HCT116 (cell line): ENCODE measurements at regions not wholly inside any gene's neighbourhood (a gene's known extent, or its start where the extent isn't known, plus 50 kb on each side); places are given as distances from the start of the nearest gene placed in this dataset.

Source experiments
- ATAC-seq: fragments of 200-7000 bp; cut with Tn5 transposase; 2 replicates; pipeline ENCODE4 v1.9.1; 2020; ENCODE audit warnings: mild to moderate bottlenecking, moderate library complexity
- BruUV-seq: library from RNA; stranded (reverse); fragments of 400-500 nt; replicated peaks from 2 replicates; lab custom pipeline; 2021; lab: Mats Ljungman, UMichigan
- CTCF ChIA-PET: fragments of 300-600 bp; sonication (Branson Sonifier 250); formaldehyde crosslinking; loops from one replicate; lab custom pipeline; 2021; ENCODE audit warnings: antibody characterized with exemption; lab: Charles Lee
- POLR2A ChIA-PET: fragments of 300-600, 350-600 bp; sonication (Branson Sonifier 250); formaldehyde crosslinking; loops from one replicate; lab custom pipeline; 2021; ENCODE audit warnings: antibody characterized with exemption; lab: Charles Lee
- RAD21 ChIA-PET, 2 experiments: fragments of 300-600 bp; sonication (Branson Sonifier 250); formaldehyde crosslinking; loops; one replicate each; lab custom pipeline; 2023; ENCODE audit warnings: low total read pairs in 2 of 2; ENCODE audit not compliant: uncharacterized antibody in 2 of 2, unreplicated experiment in 2 of 2, low non-redundant PET in 1 of 2; lab: Charles Lee
- DNase-seq: peaks from one replicate; pipeline ENCODE4 v3.0.0-alpha.2; 2010; ENCODE audit warnings: low read depth, low spot score
- H2AFZ ChIP-seq: fragments of 200-600 bp; shearing (Covaris generic), sonication (generic); 2 replicates; pipeline ENCODE4 v1.6.1; 2017; ENCODE audit warnings: low read depth, mixed run types, mixed read lengths, antibody characterized with exemption, low read length; ENCODE audit not compliant: poor library complexity, severe bottlenecking
- H3K27ac ChIP-seq: 2 replicates; pipeline ENCODE4 v1.5.1; 2012; ENCODE audit warnings: low read depth, low read length
- H3K27me3 ChIP-seq: fragments of 200-600 bp; sonication (generic); 2 replicates; pipeline ENCODE4 v1.6.1; 2016; ENCODE audit warnings: mixed run types, low read length, mixed read lengths; ENCODE audit not compliant: insufficient read depth
- H3K36me3 ChIP-seq, 2 experiments: fragments of 200-500 bp in 1 of 2; fragments of 200-600 bp in 1 of 2; sonication (Bioruptor generic) in 1 of 2; sonication (generic) in 1 of 2; 2 replicates each; pipeline versions ENCODE4 v1.5.1 to v1.6.1; 2014 to 2016; ENCODE audit warnings: low read length in 2 of 2, inconsistent platforms in 1 of 2, mixed read lengths in 1 of 2, mixed run types in 1 of 2; ENCODE audit not compliant: insufficient read depth in 2 of 2, control insufficient read depth in 1 of 2
- H3K4me1 ChIP-seq, 2 experiments: fragments of 200-600 bp in 1 of 2; sonication (generic) in 1 of 2; 2 replicates each; pipeline versions ENCODE4 v1.5.1 to v1.6.1; 2012 to 2017; ENCODE audit warnings: low read length in 2 of 2, inconsistent platforms in 1 of 2, mild to moderate bottlenecking in 1 of 2, mixed read lengths in 1 of 2, mixed run types in 1 of 2, moderate library complexity in 1 of 2; ENCODE audit not compliant: insufficient read depth in 2 of 2, control insufficient read depth in 1 of 2
- H3K4me2 ChIP-seq: fragments of 200-600 bp; sonication (generic); 2 replicates; pipeline ENCODE4 v1.6.1; 2017; ENCODE audit warnings: mixed run types, low read length, mixed read lengths
- H3K4me3 ChIP-seq, 2 experiments: fragments of 200-600 bp in 1 of 2; sonication (generic) in 1 of 2; replicated peaks in 1 of 2; 2 replicates each; pipeline ENCODE4 v1.5.1; 2011 to 2016; ENCODE audit warnings: low read length in 2 of 2, control low read depth in 1 of 2, low read depth in 1 of 2, mild to moderate bottlenecking in 1 of 2, mixed read lengths in 1 of 2, mixed run types in 1 of 2
- H3K79me2 ChIP-seq: fragments of 200-600 bp; sonication (generic); 2 replicates; pipeline ENCODE4 v1.6.1; 2017; ENCODE audit warnings: mild to moderate bottlenecking, mixed run types, low read length, moderate library complexity, mixed read lengths; ENCODE audit not compliant: insufficient read depth
- H3K9ac ChIP-seq: fragments of 200-600 bp; sonication (generic); 2 replicates; pipeline ENCODE4 v1.6.1; 2016; ENCODE audit warnings: low read length, mixed read lengths
- H3K9me2 ChIP-seq: fragments of 200-600 bp; sonication (generic), shearing (Covaris generic); 2 replicates; pipeline ENCODE4 v1.6.1; 2017; ENCODE audit warnings: mixed run types, mild to moderate bottlenecking, moderate library complexity; ENCODE audit not compliant: insufficient read depth
- H3K9me3 ChIP-seq, 2 experiments: fragments of 200-500 bp in 1 of 2; fragments of 200-600 bp in 1 of 2; sonication (Bioruptor generic) in 1 of 2; sonication (generic) in 1 of 2; 2 replicates each; pipeline ENCODE4 v1.6.1; 2014 to 2017; ENCODE audit warnings: low read length in 2 of 2, mixed read lengths in 2 of 2, inconsistent platforms in 1 of 2, low read depth in 1 of 2, mild to moderate bottlenecking in 1 of 2, mixed run types in 1 of 2, moderate library complexity in 1 of 2; ENCODE audit not compliant: control insufficient read depth in 1 of 2, insufficient read depth in 1 of 2
- H4K20me1 ChIP-seq: fragments of 200-600 bp; sonication (generic), shearing (Covaris generic); 2 replicates; pipeline ENCODE4 v1.6.1; 2017; ENCODE audit warnings: mixed run types, mild to moderate bottlenecking, moderate library complexity; ENCODE audit not compliant: insufficient read depth
- FOSL1 ChIP-seq: IDR thresholded peaks from 2 replicates; pipeline ENCODE4 v1.6.1; 2012; ENCODE audit warnings: low read depth
- JUND ChIP-seq: IDR thresholded peaks from 2 replicates; pipeline ENCODE4 v1.6.1; 2012
- intact Hi-C: fragments of 100-400 bp; cut with micrococcal nuclease; formaldehyde crosslinking; loops from 2 replicates; pipeline ENCODE4 v1.10.0; 2022
- TF ChIP-seq, protein P1 (sequence below): IDR thresholded peaks from 2 replicates; pipeline ENCODE4 v1.6.1; 2012
- TF ChIP-seq, protein P2 (sequence below): IDR thresholded peaks from 2 replicates; pipeline ENCODE4 v1.6.1; 2011; ENCODE audit warnings: mild to moderate bottlenecking, low read length, moderate library complexity; ENCODE audit not compliant: insufficient replicate concordance; ENCODE audit errors: extremely low read depth

- ATAC-seq (no peak), DNase-seq (no peak)
- H3K9me3 ChIP-seq: no peaks in the 10 kb centered on the region
- no peaks in the 10 kb centered on the region for H4K20me1 ChIP-seq
- no peaks in the 10 kb centered on the region for H3K9me2 ChIP-seq
- POLR2A ChIA-PET: no interaction called here
- H3K36me3 ChIP-seq: no peaks in the 10 kb centered on the region
- no peak overlapping the region for H3K4me2 ChIP-seq
- no peak overlapping the region for H2AFZ ChIP-seq
- H3K27ac ChIP-seq: no peak overlapping the region
- no peaks in the 10 kb centered on the region for H3K79me2 ChIP-seq
- RAD21 ChIA-PET: no interaction called here
- intact Hi-C loops: no loop called here
- no peak overlapping the region for H3K9ac ChIP-seq
- peaks cover 13% of the 10 kb centered on the region; the same call in 1 of the 2 replicates for H3K27me3 ChIP-seq
- peaks cover 4 to 5% of the 10 kb centered on the region in 2 experiments; a peak in 2 of 4 replicates for H3K4me1 ChIP-seq
- BruUV-seq: no TSS peak
- H3K4me3 ChIP-seq: no peak overlapping the region
- CTCF ChIA-PET: interaction anchor here (0.6 to 1.2 kb wide), 4 partner anchors 11 to 402 kb away, joined by 3 to 4 read pairs (median 4); no protein-coding TSS in a partner anchor
- TF ChIP-seq JUND (no peak), FOSL1 (no peak)
Observed at GRCh38 chr11:45369313-45369712, 83.2 kb upstream of the SYT13 start.

DNA sequence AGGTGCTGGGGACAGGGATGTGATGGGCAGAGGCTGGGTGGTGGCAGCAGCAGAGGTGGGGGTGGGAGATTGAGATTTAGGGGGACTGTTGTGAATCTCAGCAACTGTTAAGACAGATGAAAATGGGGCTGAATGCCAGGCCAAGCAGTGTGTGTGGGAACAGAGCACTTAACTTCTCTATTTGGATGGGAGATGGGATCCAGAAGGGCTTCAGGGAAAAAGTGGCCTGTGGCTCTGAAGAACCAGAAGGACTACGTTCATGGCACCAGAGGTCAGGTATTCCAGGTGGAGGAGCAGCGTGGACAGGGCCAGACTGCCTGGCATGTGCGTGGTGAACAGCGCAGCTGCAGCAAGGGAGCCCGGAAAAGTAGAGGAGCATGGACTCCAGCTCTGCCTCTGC lies 82.6 kb upstream of the SYT13 start:
- peaks cover 4 to 5% of the 10 kb centered on the region in 2 experiments; a peak in 2 of 4 replicates for H3K4me1 ChIP-seq
- intact Hi-C loops: no loop called here
- H3K9me2 ChIP-seq: no peaks in the 10 kb centered on the region
- ChIA-PET CTCF (interaction anchor here (0.7 to 2.3 kb wide), 4 partner anchors 10 to 403 kb away, joined by 3 to 9 read pairs (median 4); no protein-coding TSS in a partner anchor), RAD21 (no interaction called here), POLR2A (no interaction called here)
- BruUV-seq: no TSS peak
- peaks cover 13% of the 10 kb centered on the region; the same call in 1 of the 2 replicates for H3K27me3 ChIP-seq
- no peaks in the 10 kb centered on the region for H3K36me3 ChIP-seq
- no peak overlapping the region for H3K9ac ChIP-seq
- H2AFZ ChIP-seq: no peak overlapping the region
- no peaks in the 10 kb centered on the region for H3K9me3 ChIP-seq
- TF ChIP-seq FOSL1: no peak
- TF ChIP-seq, protein P1, sequence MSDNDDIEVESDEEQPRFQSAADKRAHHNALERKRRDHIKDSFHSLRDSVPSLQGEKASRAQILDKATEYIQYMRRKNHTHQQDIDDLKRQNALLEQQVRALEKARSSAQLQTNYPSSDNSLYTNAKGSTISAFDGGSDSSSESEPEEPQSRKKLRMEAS: no peak
- TF ChIP-seq, protein P2, sequence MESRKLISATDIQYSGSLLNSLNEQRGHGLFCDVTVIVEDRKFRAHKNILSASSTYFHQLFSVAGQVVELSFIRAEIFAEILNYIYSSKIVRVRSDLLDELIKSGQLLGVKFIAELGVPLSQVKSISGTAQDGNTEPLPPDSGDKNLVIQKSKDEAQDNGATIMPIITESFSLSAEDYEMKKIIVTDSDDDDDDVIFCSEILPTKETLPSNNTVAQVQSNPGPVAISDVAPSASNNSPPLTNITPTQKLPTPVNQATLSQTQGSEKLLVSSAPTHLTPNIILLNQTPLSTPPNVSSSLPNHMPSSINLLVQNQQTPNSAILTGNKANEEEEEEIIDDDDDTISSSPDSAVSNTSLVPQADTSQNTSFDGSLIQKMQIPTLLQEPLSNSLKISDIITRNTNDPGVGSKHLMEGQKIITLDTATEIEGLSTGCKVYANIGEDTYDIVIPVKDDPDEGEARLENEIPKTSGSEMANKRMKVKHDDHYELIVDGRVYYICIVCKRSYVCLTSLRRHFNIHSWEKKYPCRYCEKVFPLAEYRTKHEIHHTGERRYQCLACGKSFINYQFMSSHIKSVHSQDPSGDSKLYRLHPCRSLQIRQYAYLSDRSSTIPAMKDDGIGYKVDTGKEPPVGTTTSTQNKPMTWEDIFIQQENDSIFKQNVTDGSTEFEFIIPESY: no peak
- no peak overlapping the region for H3K4me2 ChIP-seq
- H4K20me1 ChIP-seq: no peaks in the 10 kb centered on the region
- H3K4me3 ChIP-seq: no peak overlapping the region
- DNase-seq (no peak), ATAC-seq (no peak)
- no peaks in the 10 kb centered on the region for H3K79me2 ChIP-seq
- no peak overlapping the region for H3K27ac ChIP-seq
